ENCODE measurements at regions not wholly inside any gene's neighbourhood (a gene's known extent, or its start where the extent isn't known, plus 50 kb on each side); places are given as distances from the start of the nearest gene placed in this dataset.
A peak's percentile ranks its signal among the peaks of the same experiment; 100 is the strongest.
"Not testable (repeated sequence)": the region's sequence is repeated elsewhere in the genome, so short reads cannot be mapped to it uniquely, and the experiment has no call there.

DNA sequence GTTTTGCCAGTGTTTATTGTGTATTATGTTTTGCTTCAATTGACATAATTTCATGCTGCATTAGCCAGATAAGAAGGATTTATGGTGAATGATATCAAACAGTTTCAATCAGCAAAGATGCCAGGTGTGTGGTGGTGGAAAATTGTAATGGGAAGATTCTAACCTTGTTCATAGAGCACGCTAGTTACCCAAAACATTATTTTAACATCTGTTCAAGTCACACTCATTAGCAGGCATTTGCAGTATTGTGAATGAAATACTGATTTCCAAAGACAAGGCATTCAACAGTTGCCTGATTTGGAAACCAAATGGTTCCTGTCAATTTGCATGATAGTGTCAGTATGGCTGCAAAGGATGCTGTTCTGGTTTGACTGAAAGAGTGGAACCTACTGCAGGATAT lies 129.7 kb downstream of the EPC1 start:
- no peak for DNase-seq (ENCODE audit: low read depth)

GRCh38 chr10:32213838-32214237 lies 133.1 kb downstream of the EPC1 start:
- not testable (repeated sequence) for DNase-seq (ENCODE audit: low read depth)

DNA sequence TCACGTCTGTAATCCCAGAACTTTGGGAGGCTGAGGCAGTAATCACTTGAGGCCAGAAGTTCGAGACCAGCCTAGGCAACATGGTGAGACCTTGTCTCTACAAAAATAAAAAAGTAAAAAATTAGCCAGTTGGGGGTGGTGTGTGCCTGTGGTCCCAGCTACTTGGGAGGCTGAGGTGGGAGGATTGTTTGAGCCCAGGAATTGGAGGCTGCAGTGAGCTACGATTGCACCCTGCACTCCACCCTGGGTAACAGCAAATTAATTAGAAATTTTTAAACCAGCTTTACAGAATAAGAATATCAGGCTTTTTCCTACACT lies 136.0 kb downstream of the EPC1 start:
- DNase-seq (ENCODE audit: low read depth): no peak

DNA sequence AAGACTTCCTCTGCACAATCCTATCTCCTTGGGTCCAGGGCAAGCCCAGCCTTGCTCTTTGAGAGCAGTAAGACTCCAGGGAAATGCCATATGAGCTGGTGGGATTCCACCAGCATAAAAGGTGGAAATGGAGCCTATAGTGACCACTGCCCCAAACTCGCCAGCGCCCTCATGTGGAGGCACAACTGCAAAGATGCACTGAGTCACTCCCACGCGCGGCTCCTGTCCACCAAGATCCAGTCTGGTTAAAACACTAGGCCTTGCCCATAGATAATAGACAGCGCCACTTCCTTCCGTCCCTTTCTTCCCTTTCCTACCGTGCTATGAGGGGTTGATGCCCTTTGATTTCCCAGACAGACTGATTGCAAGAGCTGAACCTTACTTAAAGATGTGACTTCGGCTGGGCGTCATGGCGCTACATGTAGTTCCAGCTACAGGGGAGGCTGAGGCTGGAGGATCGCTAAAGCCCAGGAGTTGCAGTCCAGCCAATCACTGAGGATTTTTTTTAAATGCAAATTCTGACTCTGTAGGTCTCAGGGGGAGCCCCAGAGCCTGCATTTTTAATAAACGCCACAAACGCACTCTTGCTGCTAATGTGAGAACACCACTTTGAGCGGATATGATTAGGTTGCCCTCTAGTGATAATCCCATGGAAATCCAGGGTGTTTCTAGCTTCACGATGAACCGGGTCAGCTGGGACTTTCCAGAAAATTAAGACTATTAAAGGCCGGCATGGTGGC lies 136.5 kb downstream of the EPC1 start:
- DNase-seq (ENCODE audit: low read depth): peak; percentile 46

DNA sequence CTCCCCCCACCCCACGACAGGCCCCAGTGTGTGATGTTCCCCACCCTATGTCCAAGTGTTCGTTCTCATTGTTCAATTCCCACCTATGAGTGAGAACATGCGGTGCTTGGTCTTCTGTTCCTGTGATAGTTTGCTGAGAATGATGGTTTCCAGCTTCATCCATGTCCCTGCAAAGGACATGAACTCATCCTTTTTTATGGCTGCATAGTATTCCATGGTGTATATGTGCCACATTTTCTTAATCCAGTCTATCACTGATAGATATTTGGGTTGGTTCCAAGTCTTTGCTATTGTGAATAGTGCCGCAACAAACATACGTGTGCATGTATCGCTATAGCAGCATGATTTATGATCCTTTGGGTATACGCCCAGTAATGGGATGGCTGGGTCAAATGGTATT lies 139.0 kb downstream of the EPC1 start:
- not testable (repeated sequence) for DNase-seq (ENCODE audit: low read depth)

DNA sequence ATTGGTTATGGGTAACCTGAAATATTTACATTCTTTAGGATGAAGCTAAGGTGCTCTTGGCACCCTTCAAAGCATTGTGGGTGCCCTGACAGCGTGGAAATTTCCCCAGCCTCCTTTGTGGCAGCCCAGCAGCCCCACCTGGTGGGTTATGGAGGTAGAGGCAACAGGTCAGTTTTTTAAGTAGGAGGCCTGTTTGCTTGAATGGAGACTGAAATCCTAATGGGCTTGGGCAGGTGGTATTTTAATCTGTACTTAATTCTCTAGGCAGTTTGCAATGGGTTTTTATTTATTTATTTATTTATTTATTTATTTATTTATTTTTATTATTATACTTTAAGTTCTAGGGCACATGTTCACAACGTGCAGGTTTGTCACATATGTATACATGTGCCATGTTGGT lies 139.4 kb downstream of the EPC1 start:
- peak; percentile 18 for DNase-seq (ENCODE audit: low read depth)

- no peak for DNase-seq (ENCODE audit: low read depth)
These were observed 141.3 kb downstream of the EPC1 start for GRCh38 chr10:32205670-32206069.

DNA sequence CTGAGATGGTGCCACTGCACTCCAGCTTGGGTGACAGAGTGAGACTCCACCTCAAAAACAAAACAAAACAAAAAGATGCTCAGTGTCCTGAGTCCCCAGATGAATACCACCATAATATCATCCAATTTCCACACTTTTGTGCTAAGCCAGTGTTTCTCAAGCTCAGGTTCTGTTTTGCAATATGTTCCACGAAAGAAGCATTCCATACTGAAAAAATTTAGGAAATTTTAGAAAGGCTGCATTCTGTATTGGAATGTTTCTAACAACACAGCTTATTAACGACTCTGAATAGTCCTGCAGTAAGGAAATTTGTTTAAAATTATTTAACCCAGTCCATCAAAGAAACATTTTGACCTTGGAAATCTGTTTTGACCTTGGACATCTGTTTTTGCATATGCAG lies 142.4 kb downstream of the EPC1 start:
- DNase-seq (ENCODE audit: low read depth): no peak

GRCh38 chr10:32199714-32200394 lies 143.6 kb upstream of the KIF5B start:
- DNase-seq (ENCODE audit: low read depth): no peak

GRCh38 chr10:32197423-32197822 lies 141.2 kb upstream of the KIF5B start:
- DNase-seq (ENCODE audit: low read depth): no peak

DNA sequence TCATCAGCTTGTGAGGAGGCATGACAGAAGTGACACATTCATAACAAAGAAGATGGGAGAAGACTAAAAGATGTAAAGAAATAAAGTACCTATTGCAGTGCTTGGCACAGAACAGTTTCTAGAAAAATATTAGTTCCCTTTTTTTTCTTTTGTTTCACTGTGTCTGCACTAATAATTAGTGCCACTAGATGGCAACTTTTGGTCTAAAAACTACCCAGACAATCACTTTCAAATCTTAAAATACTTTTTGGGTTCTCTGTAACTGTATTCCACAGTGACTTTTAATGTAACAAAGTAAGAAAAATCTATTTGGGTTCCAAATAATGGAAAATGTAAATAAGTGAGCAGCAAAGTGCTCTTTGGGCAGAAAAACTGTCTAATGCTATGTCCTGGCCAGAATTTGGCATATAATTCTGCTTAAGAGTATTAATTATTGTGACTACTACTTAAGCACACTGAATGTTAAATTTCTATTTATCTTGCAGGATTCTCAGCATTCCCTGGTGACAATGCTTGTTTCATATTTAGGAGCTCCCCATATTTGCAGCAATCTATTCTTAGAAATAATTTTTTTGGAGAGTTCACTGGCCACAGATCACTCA lies 134.8 kb upstream of the KIF5B start:
- DNase-seq (ENCODE audit: low read depth): no peak

DNA sequence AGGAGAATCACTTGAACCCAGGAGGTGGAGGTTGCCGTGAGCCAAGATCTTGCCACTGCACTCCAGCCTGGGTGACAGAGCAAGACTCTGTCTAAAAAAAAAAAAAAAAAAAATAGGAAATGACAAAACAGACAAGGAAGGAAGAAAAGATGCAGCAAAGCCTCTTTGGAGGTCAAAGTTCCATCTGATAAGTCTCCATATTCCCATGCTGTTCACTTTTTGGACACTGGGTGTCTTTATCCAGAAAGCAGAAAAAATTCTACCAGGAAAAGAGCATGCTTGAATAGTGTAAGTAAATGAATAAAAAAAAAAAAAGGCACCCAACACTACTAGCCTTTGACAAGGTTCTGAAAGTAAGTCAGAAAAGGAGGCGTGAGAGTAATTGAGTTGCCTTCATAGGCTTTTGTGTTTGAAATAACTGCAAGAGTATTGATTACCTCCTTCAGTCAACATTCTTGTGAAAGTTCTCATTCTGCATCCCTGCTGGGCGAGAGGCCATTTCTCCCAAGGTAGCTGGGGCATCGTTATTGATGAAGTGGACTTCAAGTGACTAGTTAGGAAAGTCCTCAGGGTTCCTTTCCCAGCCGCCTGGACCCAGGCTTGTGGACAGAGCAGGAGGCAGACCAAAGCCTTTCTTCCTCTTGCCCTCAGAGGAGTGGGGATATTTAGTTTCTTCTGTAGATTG lies 133.3 kb upstream of the KIF5B start:
- no peak for DNase-seq (ENCODE audit: low read depth)

DNA sequence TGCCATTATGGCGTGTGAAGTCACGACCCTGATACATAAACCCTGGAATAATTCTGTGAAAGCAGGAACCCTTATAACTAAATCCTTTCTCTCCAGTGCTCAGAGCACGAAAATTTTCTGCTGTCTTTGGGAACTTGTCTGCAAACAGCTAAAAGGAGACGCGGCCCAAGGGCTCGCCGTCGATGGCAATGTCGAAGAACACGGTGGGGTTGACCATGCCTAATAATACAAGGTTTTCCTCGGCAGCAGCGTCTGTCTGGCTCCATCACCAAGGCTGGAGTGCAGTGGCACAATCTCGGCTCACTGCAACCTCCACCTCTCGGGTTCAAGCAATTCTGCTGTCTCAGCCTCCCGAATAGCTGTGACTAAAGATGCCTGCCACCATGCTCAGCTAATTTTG lies 132.4 kb upstream of the KIF5B start:
- not testable (repeated sequence) for DNase-seq (ENCODE audit: low read depth)

- DNase-seq (ENCODE audit: low read depth): no peak
These were observed 131.5 kb upstream of the KIF5B start for GRCh38 chr10:32187686-32188085.

DNA sequence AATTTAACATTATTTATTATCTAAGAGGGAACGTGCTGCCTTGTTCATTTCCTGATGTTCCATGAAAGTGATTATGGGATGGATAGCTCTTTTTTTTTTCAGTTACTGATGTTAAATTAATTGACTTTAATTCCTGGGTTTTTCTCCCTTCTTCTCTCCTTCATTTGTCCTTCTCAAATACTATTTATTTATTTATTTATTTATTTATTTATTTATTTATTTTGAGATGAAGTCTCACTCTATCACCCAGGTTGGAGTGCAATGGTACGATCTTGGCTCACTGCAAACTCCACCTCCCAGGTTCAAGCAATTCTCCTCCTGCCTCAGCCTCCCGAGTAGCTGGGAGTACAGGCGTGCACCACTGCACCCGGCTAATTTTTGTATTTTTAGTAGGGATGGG lies 127.4 kb upstream of the KIF5B start:
- not testable (repeated sequence) for DNase-seq (ENCODE audit: low read depth)

DNA sequence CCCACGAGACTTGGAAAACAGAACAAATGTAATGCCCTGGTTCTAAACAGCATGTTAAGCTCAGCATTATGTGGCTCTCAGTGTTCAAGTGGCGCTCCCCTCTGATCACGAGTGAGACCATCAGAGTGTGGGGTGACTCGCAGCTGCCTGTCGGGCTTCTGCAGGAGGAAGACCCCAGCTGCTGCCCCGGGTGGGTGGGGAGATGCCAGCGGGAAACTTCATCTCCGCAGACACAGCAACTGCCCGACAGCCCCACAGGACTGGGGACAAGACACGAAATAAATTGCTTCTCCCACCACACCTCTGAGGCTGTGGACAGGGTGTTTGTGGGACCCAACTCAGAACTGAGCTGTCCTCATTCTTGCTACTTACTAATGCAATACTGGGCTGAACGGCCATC lies 126.3 kb upstream of the KIF5B start:
- no peak for DNase-seq (ENCODE audit: low read depth)

- DNase-seq (ENCODE audit: low read depth): no peak
These were observed 124.4 kb upstream of the KIF5B start for GRCh38 chr10:32180390-32181280.

- DNase-seq (ENCODE audit: low read depth): no peak
These were observed 123.6 kb upstream of the KIF5B start for GRCh38 chr10:32179836-32180235.

DNA sequence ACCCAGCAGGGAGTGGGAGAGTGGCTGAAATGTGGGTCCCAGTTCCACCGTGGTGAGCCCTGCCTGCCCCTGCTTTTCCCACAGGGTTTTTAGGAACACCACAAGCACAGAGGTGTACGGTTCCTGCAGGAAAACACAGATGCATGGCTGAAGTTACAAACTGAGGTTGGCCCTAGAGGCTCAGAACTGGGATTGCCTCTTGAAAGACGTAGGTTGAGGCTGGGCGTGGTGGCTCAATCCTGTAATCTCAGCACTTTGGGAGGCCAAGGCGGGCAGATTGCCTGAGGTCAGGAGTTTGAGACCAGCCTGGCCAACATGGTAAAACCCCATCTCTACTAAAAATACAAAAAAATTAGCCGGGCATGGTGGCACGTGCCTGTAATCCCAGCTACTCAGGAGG lies 121.4 kb upstream of the KIF5B start:
- DNase-seq (ENCODE audit: low read depth): not testable (repeated sequence)

DNA sequence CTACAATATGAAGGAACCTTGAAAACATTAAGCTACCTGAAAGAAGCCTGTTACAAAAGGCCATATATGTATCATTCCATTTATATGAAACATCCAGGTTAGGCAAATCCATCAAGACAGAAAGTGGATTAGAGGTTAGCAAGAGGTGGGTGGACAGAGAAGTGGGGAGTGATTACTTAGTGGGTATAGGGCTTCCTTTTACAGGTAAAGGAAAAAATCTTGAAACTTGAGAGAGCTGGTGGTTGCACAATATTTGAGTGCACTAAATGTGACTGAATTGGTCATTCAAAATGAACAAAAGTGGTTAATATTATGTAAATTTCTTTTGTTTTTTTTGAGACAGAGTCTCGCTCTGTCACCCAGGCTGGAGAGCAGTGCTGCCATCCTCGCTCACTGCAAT lies 119.4 kb upstream of the KIF5B start:
- no peak for DNase-seq (ENCODE audit: low read depth)

GRCh38 chr10:32174349-32174893 lies 118.2 kb upstream of the KIF5B start:
- no peak for DNase-seq (ENCODE audit: low read depth)

GRCh38 chr10:32171204-32171603 lies 115.0 kb upstream of the KIF5B start:
- DNase-seq (ENCODE audit: low read depth): no peak
